ENCODE measurements at regions not wholly inside any gene's neighbourhood (a gene's known extent, or its start where the extent isn't known, plus 50 kb on each side); places are given as distances from the start of the nearest gene placed in this dataset.

GRCh38 chr10:117780411-117780810 is 237.9 kb downstream of the EMX2 start:
- Histone ChIP-seq H3K79me2 (ENCODE audit: control insufficient read depth, insufficient read depth, low read length) (no peaks in the 10 kb centered on the region), H3K27ac (ENCODE audit: insufficient read depth, low read depth, low read length) (no peak overlapping the region), H3K4me3 (replicated peaks in 1 of 3; ENCODE audit: insufficient read depth in 1 of 3, low read depth in 1 of 3, low read length in 3 of 3) (no peak overlapping the region), H3K9ac (replicated peaks; ENCODE audit: extremely low read depth, insufficient read depth, low read length) (no peak overlapping the region), H3K27me3 (ENCODE audit: control insufficient read depth in 2 of 2, insufficient read depth in 2 of 2, low read length in 2 of 2) (no peaks in the 10 kb centered on the region), H4K20me1 (replicated peaks; ENCODE audit: control insufficient read depth, extremely low read depth, insufficient read depth, low read length) (no peaks in the 10 kb centered on the region), H3K9me1 (replicated peaks; ENCODE audit: control insufficient read depth, extremely low read depth, insufficient read depth, low read length) (no peaks in the 10 kb centered on the region), H3K9me3 (replicated peaks; ENCODE audit: control insufficient read depth, insufficient read depth, low read length) (no peaks in the 10 kb centered on the region), H2AFZ (ENCODE audit: low read depth, low read length) (no peak overlapping the region), H3K4me2 (ENCODE audit: insufficient read depth, low read length) (no peak overlapping the region), H3K36me3 (ENCODE audit: control insufficient read depth in 2 of 2, extremely low read depth in 1 of 2, insufficient read depth in 2 of 2, low read length in 2 of 2) (no peaks in the 10 kb centered on the region), H3K4me1 (ENCODE audit: control insufficient read depth, extremely low read depth, insufficient read depth, low read length) (no peaks in the 10 kb centered on the region)
- dilution Hi-C loops (cut with MboI; ENCODE audit: extremely low pct_ligation_motif_present, low sequenced_read_pairs): no loop called here
- no peak for FAIRE-seq
- ChIA-PET CTCF (no interaction called here), POLR2A (no interaction called here)
- intact Hi-C loops (cut with micrococcal nuclease): no loop called here
- TF ChIP-seq POLR2A (IDR thresholded peaks at IDR 0.05; ENCODE audit: low read depth, low read length) (no peak), MYC (IDR thresholded peaks at IDR 0.05; ENCODE audit: low read depth, low read length) (no peak), FOS (IDR thresholded peaks at IDR 0.05; ENCODE audit: borderline replicate concordance, insufficient read depth, low read length) (no peak), CTCF (IDR thresholded peaks at IDR 0.05; ENCODE audit: extremely low read depth in 1 of 2, insufficient read depth in 1 of 2, low read depth in 1 of 2, low read length in 2 of 2) (no peak), GATA2 (IDR thresholded peaks at IDR 0.05; ENCODE audit: insufficient read depth, insufficient read length, low read depth, low read length) (no peak), JUN (IDR thresholded peaks at IDR 0.05; ENCODE audit: borderline replicate concordance, insufficient read depth, insufficient read length, low read depth) (no peak), EZH2 (IDR thresholded peaks at IDR 0.05; ENCODE audit: borderline replicate concordance, low read depth, low read length, severe bottlenecking) (no peak), MAX (IDR thresholded peaks at IDR 0.05; ENCODE audit: insufficient read depth, insufficient read length) (no peak), POLR2AphosphoS5 (IDR thresholded peaks at IDR 0.05; ENCODE audit: insufficient read depth, low read depth, low read length) (no peak)
- no peak for DNase-seq (ENCODE audit: low read depth, low spot score)
- no TSS peak for BruUV-seq (replicated peaks)

All from endothelial cell of umbilical vein (primary cell).